ENCODE measurements at regions not wholly inside any gene's neighbourhood (a gene's known extent, or its start where the extent isn't known, plus 50 kb on each side); places are given as distances from the start of the nearest gene placed in this dataset.

GRCh38 chr13:95352486-95352885, 51.2 kb upstream of the ABCC4 start:
- Mint-ChIP-seq H3K36me3 (peaks cover 0 to 5% (median 0%) of the 10 kb centered on the region in 3 donors), H3K4me3 (no peak overlapping the region), H3K27ac (no peak overlapping the region), H3K4me1 (no peaks in the 10 kb centered on the region), H3K27me3 (peaks cover 1 to 10% (median 7%) of the 10 kb centered on the region in 5 donors), H3K9me3 (peaks cover 0 to 2% (median 0%) of the 10 kb centered on the region in 9 donors)
- no peak for ATAC-seq
- no peak for DNase-seq
- POLR2A ChIA-PET: no interaction called here

GRCh38 chr13:95354156-95354555, 52.9 kb upstream of the ABCC4 start:
- peaks cover 0 to 10% (median 2%) of the 10 kb centered on the region in 5 donors for H3K27me3 Mint-ChIP-seq
- H3K4me3 Mint-ChIP-seq: no peak overlapping the region
- no peak for DNase-seq
- H3K9me3 Mint-ChIP-seq: peaks cover 0 to 2% (median 0%) of the 10 kb centered on the region in 9 donors
- ATAC-seq: no peak
- H3K4me1 Mint-ChIP-seq: no peaks in the 10 kb centered on the region
- H3K36me3 Mint-ChIP-seq: no peaks in the 10 kb centered on the region
- POLR2A ChIA-PET: no interaction called here
- peak overlapping the region in 1 of 10 donors; percentile 53 for H3K27ac Mint-ChIP-seq

- Mint-ChIP-seq H3K4me1 (no peaks in the 10 kb centered on the region), H3K9me3 (peaks cover 0 to 2% (median 0%) of the 10 kb centered on the region in 9 donors), H3K4me3 (no peak overlapping the region), H3K27ac (no peak overlapping the region), H3K36me3 (no peaks in the 10 kb centered on the region), H3K27me3 (peaks cover 0 to 12% (median 1%) of the 10 kb centered on the region in 5 donors)
- POLR2A ChIA-PET: no interaction called here
- no peak for ATAC-seq
- no peak for DNase-seq
These were observed 53.6 kb upstream of the ABCC4 start for GRCh38 chr13:95354680-95355487.

DNA sequence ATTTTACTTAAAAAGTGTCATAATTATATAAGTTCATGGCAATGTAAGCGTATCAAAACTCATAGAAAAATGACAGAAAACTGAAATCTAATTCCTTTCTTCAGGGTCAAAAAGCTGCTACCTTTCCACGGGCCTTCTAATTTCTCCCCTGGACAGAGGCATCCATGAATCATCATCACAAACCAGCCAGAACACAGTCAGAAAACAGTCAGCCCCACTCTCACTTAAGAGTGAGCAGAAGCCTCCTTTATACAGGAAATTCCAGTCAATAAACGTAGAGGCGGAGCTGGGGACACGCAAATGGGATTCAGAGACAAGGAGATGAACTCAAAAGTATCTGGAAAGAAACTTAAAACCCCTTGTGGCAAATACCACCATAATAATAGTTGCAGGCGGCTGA, 54.2 kb upstream of the ABCC4 start:
- no peak for ATAC-seq
- no peak for DNase-seq
- Mint-ChIP-seq H3K27me3 (peaks cover 0 to 12% (median 1%) of the 10 kb centered on the region in 5 donors), H3K27ac (peak overlapping the region in 1 of 10 donors; percentile 27), H3K4me3 (no peak overlapping the region), H3K9me3 (peaks cover 0 to 2% (median 0%) of the 10 kb centered on the region in 9 donors), H3K4me1 (no peaks in the 10 kb centered on the region), H3K36me3 (no peaks in the 10 kb centered on the region)
- POLR2A ChIA-PET: no interaction called here

DNA sequence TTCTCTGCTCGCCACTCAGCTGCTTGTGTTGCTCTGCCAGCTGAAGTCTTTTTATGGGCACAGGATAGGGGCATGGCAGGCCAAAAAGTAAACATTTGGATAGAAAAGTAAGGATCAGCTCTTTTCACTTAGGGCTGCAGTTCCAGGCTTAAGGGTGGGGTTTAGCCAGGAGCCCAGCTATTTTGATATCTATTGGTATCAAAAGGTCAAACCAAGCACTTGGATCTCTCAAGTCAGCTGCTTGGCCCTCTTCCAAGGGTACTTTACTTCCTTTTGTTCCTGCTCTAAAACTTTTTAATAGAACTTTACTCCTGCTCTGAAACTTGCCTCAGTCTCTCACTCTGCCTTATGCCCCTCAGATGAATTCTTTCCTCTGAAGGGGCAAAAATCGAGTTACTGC, 55.7 kb upstream of the ABCC4 start:
- no peak for ATAC-seq
- no peaks in the 10 kb centered on the region for H3K36me3 Mint-ChIP-seq
- no peaks in the 10 kb centered on the region for H3K4me1 Mint-ChIP-seq
- peaks cover 0 to 8% (median under 1%) of the 10 kb centered on the region in 5 donors for H3K27me3 Mint-ChIP-seq
- H3K9me3 Mint-ChIP-seq: peaks cover 0 to 2% (median 0%) of the 10 kb centered on the region in 9 donors
- no peak overlapping the region for H3K4me3 Mint-ChIP-seq
- POLR2A ChIA-PET: no interaction called here
- H3K27ac Mint-ChIP-seq: no peak overlapping the region
- DNase-seq: no peak

- no peaks in the 10 kb centered on the region for H3K36me3 Mint-ChIP-seq
- peaks cover 0 to 7% (median 4%) of the 10 kb centered on the region in 5 donors for H3K27me3 Mint-ChIP-seq
- no peak overlapping the region for H3K27ac Mint-ChIP-seq
- H3K4me1 Mint-ChIP-seq: no peaks in the 10 kb centered on the region
- POLR2A ChIA-PET: no interaction called here
- H3K9me3 Mint-ChIP-seq: peaks cover 0 to 4% (median 0%) of the 10 kb centered on the region in 9 donors
- DNase-seq (no peak), ATAC-seq (no peak)
- no peak overlapping the region for H3K4me3 Mint-ChIP-seq
These were observed 56.6 kb upstream of the ABCC4 start for GRCh38 chr13:95357875-95358274.

DNA sequence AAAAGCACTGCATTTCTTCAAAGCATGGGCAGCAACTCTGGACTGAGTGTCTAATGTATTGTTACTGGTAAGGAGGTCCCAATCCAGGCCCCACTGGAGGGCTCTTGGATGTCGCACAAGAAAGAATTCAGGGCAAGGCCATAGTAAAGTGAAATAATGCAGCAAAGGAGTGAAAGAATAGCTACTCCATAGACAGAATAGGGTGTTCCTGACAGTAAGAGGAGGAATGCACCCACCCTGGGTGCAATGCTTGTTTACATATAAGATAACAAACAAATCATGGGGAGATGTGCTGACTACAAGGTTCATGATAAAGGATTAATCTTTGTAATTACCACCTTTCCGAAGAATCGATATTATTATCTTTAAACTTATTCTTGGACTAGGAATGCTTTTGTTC, 58.8 kb upstream of the ABCC4 start:
- no peaks in the 10 kb centered on the region for H3K4me1 Mint-ChIP-seq
- ATAC-seq: no peak
- H3K9me3 Mint-ChIP-seq: peaks cover 0 to 7% (median 1%) of the 10 kb centered on the region in 9 donors
- POLR2A ChIA-PET: no interaction called here
- no peak overlapping the region for H3K4me3 Mint-ChIP-seq
- DNase-seq: no peak
- no peak overlapping the region for H3K27ac Mint-ChIP-seq
- H3K36me3 Mint-ChIP-seq: peaks cover 0 to 4% (median 0%) of the 10 kb centered on the region in 3 donors
- H3K27me3 Mint-ChIP-seq: peaks cover 0 to 7% (median 4%) of the 10 kb centered on the region in 5 donors

DNA sequence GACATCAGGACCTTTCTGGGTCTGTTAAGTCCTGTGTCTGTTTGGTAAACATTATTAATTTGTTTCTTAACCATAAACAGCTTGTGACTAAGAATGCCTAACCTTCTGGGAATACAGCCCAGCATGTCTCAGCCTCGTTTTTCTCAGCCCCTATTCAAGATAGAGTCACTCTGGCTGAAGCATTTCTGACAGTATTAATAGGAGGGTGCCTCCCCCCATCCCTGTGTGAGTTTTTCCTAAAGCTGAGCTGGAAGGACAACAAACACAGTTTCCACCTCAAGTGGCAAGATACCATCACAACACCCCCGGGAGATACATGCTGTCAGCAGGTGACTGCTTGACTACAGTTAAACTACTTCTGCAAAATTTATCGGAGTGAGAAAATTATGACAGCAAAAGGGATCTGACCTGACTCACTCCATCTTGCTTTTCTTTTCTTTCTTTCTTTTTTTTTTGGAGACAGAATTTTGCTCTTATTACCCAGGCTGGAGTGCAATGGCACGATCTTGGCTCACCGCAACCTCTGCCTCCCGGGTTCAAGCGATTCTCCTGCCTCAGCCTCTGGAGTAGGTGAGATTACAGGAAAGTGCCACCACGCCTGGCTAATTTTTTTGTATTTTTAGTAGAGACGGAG, 59.3 kb upstream of the ABCC4 start:
- POLR2A ChIA-PET: no interaction called here
- H3K27ac Mint-ChIP-seq: no peak overlapping the region
- DNase-seq: no peak
- peaks cover 0 to 6% (median 0%) of the 10 kb centered on the region in 3 donors for H3K36me3 Mint-ChIP-seq
- no peak for ATAC-seq
- H3K4me1 Mint-ChIP-seq: no peaks in the 10 kb centered on the region
- H3K9me3 Mint-ChIP-seq: peaks cover 0 to 7% (median 1%) of the 10 kb centered on the region in 9 donors
- H3K27me3 Mint-ChIP-seq: peaks cover 0 to 7% (median 4%) of the 10 kb centered on the region in 5 donors
- no peak overlapping the region for H3K4me3 Mint-ChIP-seq

DNA sequence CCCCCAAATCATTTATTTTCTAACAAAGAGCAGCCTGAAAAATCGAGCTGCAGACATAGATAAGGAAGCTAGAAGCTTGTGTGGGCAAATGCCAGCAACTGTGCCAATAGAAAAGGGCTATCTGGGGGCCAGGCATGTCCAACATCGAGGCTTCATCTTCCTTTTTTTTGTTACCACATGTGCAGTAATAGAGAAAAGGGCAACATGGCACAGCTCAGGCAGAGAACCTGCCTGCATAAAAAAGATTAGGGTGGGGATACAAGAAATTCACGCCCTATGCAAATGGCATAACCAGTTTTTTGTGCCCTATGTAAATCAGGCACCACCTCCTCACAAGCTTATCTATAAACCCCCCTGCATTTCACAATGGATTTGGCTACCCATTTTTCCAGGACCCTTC, 60.4 kb upstream of the ABCC4 start:
- Mint-ChIP-seq H3K9me3 (peaks cover 0 to 5% (median 1%) of the 10 kb centered on the region in 9 donors), H3K4me1 (no peaks in the 10 kb centered on the region), H3K4me3 (no peak overlapping the region), H3K36me3 (peaks cover 0 to 6% (median 0%) of the 10 kb centered on the region in 3 donors), H3K27ac (no peak overlapping the region), H3K27me3 (peaks cover 0 to 7% (median 4%) of the 10 kb centered on the region in 5 donors)
- POLR2A ChIA-PET: no interaction called here
- ATAC-seq (no peak), DNase-seq (no peak)

GRCh38 chr13:95362666-95363065, 61.4 kb upstream of the ABCC4 start:
- ATAC-seq (no peak), DNase-seq (no peak)
- H3K4me1 Mint-ChIP-seq: no peaks in the 10 kb centered on the region
- peaks cover 0 to 6% (median 0%) of the 10 kb centered on the region in 3 donors for H3K36me3 Mint-ChIP-seq
- POLR2A ChIA-PET: no interaction called here
- H3K4me3 Mint-ChIP-seq: no peak overlapping the region
- H3K9me3 Mint-ChIP-seq: peaks cover 0 to 5% (median 1%) of the 10 kb centered on the region in 9 donors
- peaks cover 0 to 7% (median 5%) of the 10 kb centered on the region in 5 donors for H3K27me3 Mint-ChIP-seq
- no peak overlapping the region for H3K27ac Mint-ChIP-seq

- Mint-ChIP-seq H3K4me3 (no peak overlapping the region), H3K9me3 (peaks cover 0 to 5% (median 1%) of the 10 kb centered on the region in 9 donors), H3K36me3 (peaks cover 0 to 6% (median 0%) of the 10 kb centered on the region in 3 donors), H3K4me1 (no peaks in the 10 kb centered on the region), H3K27me3 (peaks cover 0 to 10% (median 5%) of the 10 kb centered on the region in 5 donors), H3K27ac (no peak overlapping the region)
- DNase-seq (no peak), ATAC-seq (no peak)
- POLR2A ChIA-PET: no interaction called here
These were observed 66.1 kb upstream of the ABCC4 start for GRCh38 chr13:95367309-95367843.

DNA sequence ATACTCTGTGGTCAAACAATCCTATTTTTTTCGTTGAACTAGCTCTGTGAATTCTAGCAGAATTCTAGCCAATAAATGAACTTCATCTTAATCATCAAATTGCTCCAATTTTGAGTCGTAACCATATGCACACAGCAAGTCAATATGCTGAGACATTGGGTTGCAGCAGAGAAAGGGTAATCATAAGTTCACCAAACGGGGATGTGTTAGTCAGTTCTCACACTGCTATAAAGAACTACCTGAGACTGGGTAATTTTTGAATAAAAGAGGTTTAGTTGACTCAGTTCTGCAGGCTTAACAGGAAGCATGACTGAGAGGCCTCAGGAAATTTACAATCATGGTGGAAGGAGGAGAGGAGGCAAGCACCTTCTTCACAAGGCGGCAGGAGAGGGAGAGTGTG, 67.7 kb upstream of the ABCC4 start:
- Mint-ChIP-seq H3K27ac (no peak overlapping the region), H3K9me3 (no peaks in the 10 kb centered on the region), H3K27me3 (peaks cover 0 to 10% (median 4%) of the 10 kb centered on the region in 5 donors), H3K4me3 (no peak overlapping the region), H3K36me3 (peaks cover 0 to 2% (median 0%) of the 10 kb centered on the region in 3 donors), H3K4me1 (no peaks in the 10 kb centered on the region)
- DNase-seq (no peak), ATAC-seq (no peak)
- POLR2A ChIA-PET: no interaction called here

GRCh38 chr13:95375706-95376105, 74.5 kb upstream of the ABCC4 start:
- Mint-ChIP-seq H3K4me1 (peaks cover 0 to 4% (median 0%) of the 10 kb centered on the region in 4 donors), H3K27ac (no peak overlapping the region), H3K36me3 (no peaks in the 10 kb centered on the region), H3K4me3 (no peak overlapping the region), H3K27me3 (peaks cover 2 to 16% (median 8%) of the 10 kb centered on the region in 5 donors), H3K9me3 (no peaks in the 10 kb centered on the region)
- ATAC-seq: no peak
- POLR2A ChIA-PET: no interaction called here
- DNase-seq: no peak
